ENCODE measurements at regions not wholly inside any gene's neighbourhood (a gene's known extent, or its start where the extent isn't known, plus 50 kb on each side); places are given as distances from the start of the nearest gene placed in this dataset.

DNA sequence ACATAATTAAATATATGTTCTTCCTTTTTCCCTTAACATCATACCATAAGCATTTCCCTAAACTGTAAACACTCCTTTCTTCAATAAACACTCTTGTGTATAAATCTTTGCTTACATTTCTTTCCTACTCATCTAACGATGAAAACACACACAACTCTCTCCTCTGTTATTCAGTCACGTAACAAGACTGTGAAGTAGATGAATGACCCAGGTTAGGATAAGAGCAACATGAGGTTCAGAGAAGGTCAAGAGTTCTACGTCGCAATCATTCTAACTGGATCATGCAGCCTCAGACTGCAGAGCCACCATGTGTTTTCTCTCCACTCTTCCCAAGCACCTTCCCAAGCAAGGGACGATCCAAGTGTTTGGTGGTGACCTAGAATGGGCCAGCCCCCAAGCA lies 70.5 kb upstream of the SPTLC1 start:
- DNase-seq (ENCODE audit: low read depth): no peak

DNA sequence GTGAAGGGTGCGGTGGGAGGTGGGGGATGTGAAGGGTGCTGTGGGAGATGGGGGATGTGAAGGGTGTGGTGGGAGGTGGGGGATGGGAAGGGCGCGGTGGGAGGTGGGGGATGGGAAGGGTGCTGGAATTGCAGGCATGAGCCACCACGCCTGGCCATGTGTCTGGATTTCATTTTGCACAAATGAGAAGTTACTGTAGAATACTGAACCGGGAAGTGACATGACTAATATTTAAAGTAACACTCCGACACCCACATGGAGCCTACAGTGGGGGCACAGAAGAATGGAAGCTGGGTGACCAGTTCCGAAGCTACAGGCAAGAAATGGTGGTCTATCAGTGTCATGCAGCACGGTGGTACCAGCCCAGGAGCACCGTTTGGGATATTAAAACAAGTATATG lies 69.9 kb upstream of the SPTLC1 start:
- DNase-seq (ENCODE audit: low read depth): no peak

DNA sequence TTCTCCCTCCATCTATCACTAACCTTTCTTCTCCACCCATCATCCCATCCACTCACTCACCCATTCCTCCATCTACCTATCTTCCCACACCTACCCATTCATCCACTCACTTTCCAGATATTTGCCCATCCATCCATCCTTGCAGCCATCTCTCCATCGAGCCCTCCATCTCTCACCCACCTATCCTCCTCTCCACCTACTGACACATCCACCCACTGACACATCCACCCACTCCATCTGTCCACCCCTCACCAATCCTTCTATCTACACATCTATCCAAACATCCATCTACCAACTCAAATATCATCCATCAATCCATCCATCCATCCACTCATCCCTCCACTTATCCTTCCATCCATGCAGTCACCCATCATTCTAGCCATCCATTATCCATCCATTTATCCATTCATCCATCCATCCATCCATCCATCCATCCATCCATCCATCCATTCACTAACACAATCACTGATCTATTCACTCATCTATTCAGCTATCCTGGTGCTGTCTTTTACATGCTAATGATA lies 68.9 kb upstream of the SPTLC1 start:
- no peak for DNase-seq (ENCODE audit: low read depth)

DNA sequence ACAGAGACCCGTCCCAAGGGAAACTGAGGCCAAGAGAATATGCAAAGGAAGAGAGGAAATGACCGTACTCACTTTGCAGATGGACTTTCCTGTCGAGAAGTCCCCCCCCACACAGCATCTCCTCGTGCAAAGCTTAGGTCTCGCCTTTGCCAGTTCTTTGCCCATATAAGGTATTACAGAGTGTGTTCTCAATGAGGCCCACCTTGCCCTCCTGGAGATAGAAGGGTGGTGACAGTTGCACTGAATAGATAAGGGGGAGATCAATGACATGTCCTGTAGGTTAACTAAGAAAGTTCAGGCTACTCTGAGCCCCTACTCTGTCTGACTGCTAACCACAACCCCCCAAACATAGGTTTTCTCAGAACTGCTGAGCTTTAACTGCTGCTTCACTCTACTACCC lies 68.2 kb upstream of the SPTLC1 start:
- DNase-seq (ENCODE audit: low read depth): no peak

DNA sequence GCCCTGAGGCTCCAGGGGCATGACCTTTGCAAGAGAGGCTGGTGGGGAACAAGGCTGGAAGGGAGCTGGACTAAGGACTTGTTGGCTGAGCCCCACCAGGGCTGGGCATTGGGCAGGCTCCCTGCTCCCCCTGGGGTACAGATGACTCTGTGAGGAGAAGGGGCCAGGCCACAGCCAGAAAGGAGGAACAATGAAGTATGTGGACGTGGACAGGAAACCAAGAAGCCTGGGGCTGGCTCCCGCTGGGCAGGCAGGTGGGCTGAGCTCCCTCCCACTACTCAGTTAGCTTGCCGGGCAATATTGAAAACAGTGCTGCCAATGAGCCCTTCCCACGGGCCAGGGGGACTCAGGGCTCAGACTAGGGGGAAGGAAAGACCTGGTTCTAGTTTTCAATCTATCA lies 66.1 kb upstream of the SPTLC1 start:
- no peak for DNase-seq (ENCODE audit: low read depth)

DNA sequence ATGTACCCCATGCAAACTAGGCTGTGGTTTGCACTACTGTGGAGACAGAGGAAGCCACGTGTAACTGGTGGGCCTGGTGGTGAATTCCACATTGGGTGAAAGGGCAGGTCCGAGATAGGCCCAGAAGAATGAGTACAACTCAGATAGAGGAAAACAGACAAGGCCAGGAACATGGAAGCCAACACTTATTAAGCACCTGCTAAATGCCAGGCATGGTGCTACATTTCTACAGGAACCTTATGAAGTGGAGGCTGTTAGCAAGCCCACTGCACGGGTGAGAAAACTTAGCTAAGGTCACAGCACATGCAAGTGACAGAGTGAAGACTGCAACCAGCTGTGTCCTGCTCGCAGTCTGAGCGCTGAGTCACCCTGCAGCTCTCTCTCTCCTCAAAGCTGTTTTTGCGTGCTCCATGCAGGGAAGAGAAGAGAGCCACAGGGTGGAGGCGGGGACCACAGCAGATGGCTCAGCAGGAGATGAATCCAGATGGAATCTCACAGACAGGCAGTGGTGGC lies 65.5 kb upstream of the SPTLC1 start:
- peak; percentile 67 for DNase-seq (ENCODE audit: low read depth)

DNA sequence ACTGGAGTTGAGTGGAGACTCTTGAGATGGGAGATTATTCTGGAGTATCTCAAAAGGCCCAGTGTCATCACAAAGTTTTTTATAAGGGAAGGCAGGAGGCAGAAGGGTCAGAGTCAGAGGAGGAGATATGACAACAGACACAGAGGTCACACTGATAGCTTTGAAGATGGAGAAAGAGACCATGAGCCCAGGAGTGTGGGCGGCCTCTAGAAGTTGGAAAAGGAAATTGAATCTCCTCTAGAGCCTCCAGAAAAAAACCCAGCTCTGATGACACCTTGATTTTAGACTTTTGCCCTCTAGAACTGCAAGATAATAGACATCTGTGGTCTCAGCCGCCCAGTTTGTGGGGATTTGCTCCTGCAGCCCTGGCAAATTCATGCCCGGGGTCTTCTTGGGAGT lies 64.8 kb upstream of the SPTLC1 start:
- no peak for DNase-seq (ENCODE audit: low read depth)

DNA sequence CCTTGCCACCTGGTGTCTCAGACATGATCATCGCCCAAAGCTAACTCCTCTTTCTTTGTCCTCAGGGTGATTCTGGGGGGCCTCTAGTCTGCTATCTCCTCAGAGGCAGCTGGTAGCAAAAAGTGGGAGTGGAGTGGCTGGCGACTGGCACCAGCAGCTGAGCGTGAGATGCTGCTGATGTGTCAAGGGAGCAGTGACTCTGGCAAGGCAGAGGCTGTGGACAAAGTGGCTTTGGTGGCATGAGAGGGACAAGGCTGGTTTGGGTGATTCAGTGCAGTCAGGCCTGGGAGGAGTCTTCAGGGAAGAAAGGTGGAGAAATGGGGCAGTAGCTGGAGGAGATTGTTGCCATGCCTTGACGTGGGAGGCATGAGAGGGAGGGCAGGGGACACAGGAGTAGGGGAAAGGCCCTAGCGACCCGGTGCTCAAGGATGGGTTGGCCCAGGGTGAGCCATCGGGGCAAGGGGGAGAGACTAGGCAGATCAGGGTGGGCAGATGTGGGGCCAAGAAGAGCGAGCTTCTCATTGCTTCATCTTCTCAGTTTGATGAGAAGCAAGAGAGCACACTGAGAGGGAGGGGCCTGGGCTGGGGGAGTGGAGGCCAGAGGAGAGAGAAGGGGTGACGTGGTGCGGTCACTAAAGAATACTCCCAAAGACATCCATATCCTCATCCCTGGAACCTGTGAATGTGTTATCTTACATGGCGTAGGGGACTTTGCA lies 64.2 kb upstream of the SPTLC1 start:
- no peak for DNase-seq (ENCODE audit: low read depth)

DNA sequence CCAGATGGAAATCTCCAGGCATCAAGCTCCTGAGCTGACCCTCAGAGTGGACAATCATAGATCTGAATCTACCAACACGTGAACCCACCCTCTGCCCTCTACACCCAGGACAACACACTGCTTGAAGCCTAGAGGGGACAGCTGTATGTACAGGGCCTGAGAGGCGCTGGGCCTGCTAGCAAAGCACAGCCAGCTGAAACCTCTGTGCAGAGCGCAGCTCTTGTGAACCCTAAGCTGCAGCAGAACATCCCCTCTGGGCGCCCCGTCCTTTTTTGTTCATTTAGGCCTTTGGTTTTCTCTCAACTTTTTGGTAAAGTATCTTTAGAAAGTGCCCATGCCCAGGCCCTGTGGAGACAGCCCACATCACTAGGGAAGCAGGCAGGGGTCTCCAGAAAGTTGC lies 62.4 kb upstream of the SPTLC1 start:
- DNase-seq (ENCODE audit: low read depth): no peak

DNA sequence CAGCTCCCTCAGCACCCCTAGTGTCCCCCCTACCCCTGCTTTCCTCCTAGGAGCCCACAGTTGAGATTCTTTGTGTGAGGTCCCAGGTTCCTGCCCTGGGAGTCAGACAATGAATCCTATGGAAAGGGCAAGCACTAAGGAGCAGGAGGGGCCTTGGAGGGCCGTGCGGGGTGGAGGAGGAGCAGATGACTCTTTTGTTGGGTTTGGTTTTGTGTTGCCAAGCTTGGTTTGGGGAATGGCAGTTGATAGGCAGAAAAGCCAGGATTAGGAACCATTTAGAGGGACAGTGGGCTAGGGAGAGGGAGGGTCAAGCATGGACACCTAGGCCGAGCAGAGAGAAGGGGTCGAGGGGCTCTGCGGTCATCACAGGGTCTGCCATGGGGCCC lies 61.6 kb upstream of the SPTLC1 start:
- DNase-seq (ENCODE audit: low read depth): no peak

DNA sequence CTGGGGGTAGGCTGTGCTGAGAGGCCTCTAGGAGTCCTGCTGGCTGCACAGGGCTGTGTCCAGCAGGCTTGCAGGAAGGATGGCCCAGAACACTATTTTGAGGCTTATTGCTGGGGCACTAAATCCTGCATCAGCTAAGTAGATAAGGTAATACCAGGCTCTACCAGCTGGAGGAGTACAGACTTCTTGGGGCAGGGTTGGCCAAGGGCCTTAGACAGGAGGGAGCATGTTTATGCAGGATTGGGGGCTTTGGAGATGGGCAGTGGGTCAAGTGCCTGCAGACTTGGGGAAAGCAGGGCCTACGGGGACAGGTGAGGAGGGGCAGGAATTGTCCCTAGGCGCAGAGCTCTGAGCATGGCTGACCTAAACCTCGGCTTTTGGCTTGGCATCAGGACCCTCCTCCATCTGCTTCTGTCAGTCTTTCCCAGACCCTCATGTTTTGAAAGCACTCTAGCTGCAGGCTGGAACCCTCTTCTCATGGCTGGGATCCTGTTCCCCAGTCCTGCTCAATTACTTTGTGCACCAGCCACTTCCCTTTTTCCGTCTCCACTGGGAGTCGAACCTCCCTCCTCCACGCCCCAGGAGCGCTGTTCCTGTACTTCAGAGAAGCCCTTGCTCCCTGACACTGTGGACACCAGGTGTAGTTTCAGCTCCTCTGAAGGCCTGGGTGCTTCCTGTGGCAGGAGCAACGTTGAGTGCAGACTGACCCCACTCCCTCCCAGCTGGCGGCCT lies 61.0 kb upstream of the SPTLC1 start:
- no peak for DNase-seq (ENCODE audit: low read depth)

DNA sequence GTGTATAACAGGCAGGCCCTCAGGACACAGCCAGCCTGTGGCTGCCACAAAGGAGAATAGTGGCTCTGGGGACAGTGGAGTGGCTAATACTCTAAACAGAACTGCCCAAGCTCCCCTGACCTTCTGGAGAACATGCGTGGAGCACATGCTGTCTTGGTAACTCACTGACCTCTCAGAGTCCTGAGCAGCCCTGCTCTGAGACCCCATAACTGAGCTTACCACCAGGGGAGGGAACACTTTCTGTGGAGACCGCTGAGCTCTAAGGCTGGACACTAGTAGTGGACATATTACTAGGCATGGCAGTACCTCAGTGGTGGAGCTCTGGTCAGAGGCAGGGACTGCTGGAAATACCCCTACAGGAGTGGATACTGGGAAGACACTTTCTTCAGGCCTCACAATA lies 60.2 kb upstream of the SPTLC1 start:
- no peak for DNase-seq (ENCODE audit: low read depth)

DNA sequence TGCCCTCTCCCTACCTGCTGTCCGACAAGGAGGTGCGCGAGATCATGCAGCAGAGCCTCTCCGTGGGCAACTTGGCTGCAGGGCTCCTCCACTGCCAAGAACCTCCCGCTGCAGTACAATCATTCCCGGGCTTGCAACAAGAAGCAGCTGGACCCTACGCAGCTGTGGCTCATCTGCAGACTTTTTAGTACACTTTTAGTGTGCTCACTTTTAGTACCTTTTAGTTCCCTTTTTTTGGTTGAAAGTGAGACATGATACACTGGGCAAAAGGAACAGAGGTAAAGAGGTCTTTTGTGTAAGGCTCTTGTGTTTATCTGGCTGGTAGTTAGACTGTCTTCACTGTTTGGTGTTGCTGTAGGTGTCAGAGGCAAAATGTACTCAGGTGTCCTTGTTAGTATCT lies 58.1 kb upstream of the SPTLC1 start:
- no peak for DNase-seq (ENCODE audit: low read depth)

DNA sequence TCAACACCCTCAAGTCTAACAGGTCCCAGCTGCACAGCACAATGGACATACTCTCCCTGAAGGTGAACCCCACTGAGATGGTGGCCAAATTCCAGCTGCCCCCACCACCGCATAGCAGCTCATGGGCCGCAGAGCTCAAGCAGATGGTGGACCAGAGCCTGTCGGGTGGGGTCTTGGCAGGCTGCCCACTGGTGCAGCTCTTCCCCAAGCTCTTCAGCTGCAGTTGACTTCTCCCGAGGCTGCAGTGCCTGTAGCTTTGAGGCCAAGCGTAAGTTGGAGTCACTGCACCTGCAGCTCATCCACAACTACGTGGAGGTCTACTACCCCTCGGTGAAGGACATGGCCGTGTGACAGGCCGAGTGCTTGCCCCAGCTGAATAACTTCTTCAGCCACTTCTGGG lies 56.6 kb upstream of the SPTLC1 start:
- no peak for DNase-seq (ENCODE audit: low read depth)

DNA sequence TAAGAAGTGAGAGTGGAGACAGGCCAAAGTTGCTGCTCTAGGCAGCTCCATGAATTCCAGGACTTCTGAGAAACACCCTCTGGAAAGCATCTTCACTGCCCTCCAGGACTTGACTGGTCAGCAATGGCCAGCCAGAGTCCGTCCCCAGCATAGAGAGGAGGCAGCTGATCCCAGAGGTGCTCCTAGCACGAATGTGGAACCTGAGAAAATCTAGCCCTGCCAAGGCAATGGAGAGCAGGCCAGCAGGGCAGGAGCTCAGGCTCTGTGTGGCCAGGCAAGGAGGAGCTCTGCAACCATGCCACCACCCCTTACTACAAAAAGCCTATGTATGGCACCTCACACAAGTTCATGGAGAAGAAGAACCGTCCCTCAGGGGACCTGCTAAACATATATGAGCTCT lies 56.1 kb upstream of the SPTLC1 start:
- no peak for DNase-seq (ENCODE audit: low read depth)

DNA sequence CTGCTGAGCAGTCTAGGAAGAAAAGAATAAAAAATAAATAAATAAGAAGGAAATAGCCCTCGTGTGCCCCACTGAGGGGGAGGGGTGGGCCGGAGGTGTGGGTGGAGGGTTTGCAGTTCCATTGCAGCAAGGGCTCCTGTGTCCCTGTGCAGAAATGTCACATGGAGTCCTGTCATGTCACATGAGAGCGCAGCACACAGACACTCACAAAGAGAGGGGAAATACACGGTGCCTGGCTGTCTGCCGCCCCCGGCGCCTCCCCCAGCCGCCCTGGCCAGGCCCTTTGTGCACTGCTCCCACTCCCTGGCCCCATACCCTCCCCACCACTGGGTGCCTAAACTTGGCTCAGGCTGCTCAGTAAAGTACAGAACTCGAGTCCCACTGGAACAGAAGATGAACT lies 55.6 kb upstream of the SPTLC1 start:
- no peak for DNase-seq (ENCODE audit: low read depth)

DNA sequence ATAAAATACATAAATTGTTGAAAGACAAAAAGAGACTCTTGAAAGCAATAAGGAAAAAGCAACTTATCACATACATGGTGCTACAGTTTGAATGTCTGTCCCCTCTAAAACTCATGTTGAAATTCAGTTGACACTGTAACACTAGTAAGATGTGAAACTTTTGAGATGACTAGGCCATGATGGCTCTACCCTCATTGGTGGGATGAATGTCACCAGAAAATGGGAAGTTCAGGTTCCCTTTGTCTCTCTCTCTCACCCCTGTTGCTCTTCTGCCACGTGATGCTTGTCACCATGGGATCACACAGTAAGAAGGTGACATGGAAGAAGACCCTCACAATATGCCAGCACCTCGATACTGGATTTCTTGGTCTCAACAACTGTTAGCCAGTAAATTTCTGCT lies 50.3 kb upstream of the SPTLC1 start:
- no peak for DNase-seq (ENCODE audit: low read depth)
